ENCODE measurements at regions not wholly inside any gene's neighbourhood (a gene's known extent, or its start where the extent isn't known, plus 50 kb on each side); places are given as distances from the start of the nearest gene placed in this dataset.

GRCh38 chr1:198889749-198890148 is 250.9 kb downstream of the PTPRC start:
- Mint-ChIP-seq H3K27me3 (ENCODE audit: insufficient read depth, unreplicated experiment) (no peaks in the 10 kb centered on the region), H3K4me1 (ENCODE audit: low read depth, unreplicated experiment) (peaks cover 18% of the 10 kb centered on the region), H3K27ac (ENCODE audit: unreplicated experiment) (no peak overlapping the region), H3K4me3 (ENCODE audit: unreplicated experiment) (no peak overlapping the region), H3K9me3 (ENCODE audit: unreplicated experiment) (no peaks in the 10 kb centered on the region), H3K36me3 (ENCODE audit: insufficient read depth, unreplicated experiment) (peaks cover 6% of the 10 kb centered on the region)
- intact Hi-C loops (cut with micrococcal nuclease; ENCODE audit: unreplicated experiment): loop anchor here (10.0 kb wide), 1 partner anchor 225 kb away; no protein-coding TSS in a partner anchor
- no peak for TF ChIP-seq CTCF (IDR thresholded peaks at IDR 0.05; ENCODE audit: insufficient read depth in 1 of 2, low read depth in 1 of 2, low read length in 1 of 2, severe bottlenecking in 1 of 2, unreplicated experiment in 1 of 2)
- no peaks in the 10 kb centered on the region for H3K36me3 ChIP-seq (ENCODE audit: control insufficient read depth, insufficient read depth, low read length)
- H3K27me3 ChIP-seq (replicated peaks; ENCODE audit: control insufficient read depth, insufficient read depth, low read length): no peaks in the 10 kb centered on the region
- ChIA-PET CTCF (no interaction called here), POLR2A (no interaction called here)
- BruUV-seq (replicated peaks): no TSS peak
- DNase-seq: no peak
- H3K4me3 ChIP-seq (ENCODE audit: low read depth, low read length): no peak overlapping the region
- H3K9me3 ChIP-seq: no peaks in the 10 kb centered on the region
- H3K4me1 ChIP-seq: peaks cover 4% of the 10 kb centered on the region; the same call in 1 of the 2 replicates

GRCh38 chr1:198890214-198890930 is 251.5 kb downstream of the PTPRC start:
- BruUV-seq (replicated peaks): no TSS peak
- Mint-ChIP-seq H3K4me3 (ENCODE audit: unreplicated experiment) (no peak overlapping the region), H3K27me3 (ENCODE audit: insufficient read depth, unreplicated experiment) (no peaks in the 10 kb centered on the region), H3K9me3 (ENCODE audit: unreplicated experiment) (no peaks in the 10 kb centered on the region), H3K36me3 (ENCODE audit: insufficient read depth, unreplicated experiment) (peaks cover 6% of the 10 kb centered on the region), H3K4me1 (ENCODE audit: low read depth, unreplicated experiment) (peaks cover 14% of the 10 kb centered on the region), H3K27ac (ENCODE audit: unreplicated experiment) (no peak overlapping the region)
- H3K36me3 ChIP-seq (ENCODE audit: control insufficient read depth, insufficient read depth, low read length): no peaks in the 10 kb centered on the region
- POLR2A ChIA-PET: no interaction called here
- H3K9me3 ChIP-seq: no peaks in the 10 kb centered on the region
- no peak overlapping the region for H3K4me3 ChIP-seq (ENCODE audit: low read depth, low read length)
- intact Hi-C loops (cut with micrococcal nuclease; ENCODE audit: unreplicated experiment): no loop called here
- H3K4me1 ChIP-seq: peaks cover 4% of the 10 kb centered on the region; the same call in 1 of the 2 replicates
- no peak for DNase-seq
- no peaks in the 10 kb centered on the region for H3K27me3 ChIP-seq (replicated peaks; ENCODE audit: control insufficient read depth, insufficient read depth, low read length)
- TF ChIP-seq CTCF (IDR thresholded peaks at IDR 0.05; ENCODE audit: insufficient read depth in 1 of 2, low read depth in 1 of 2, low read length in 1 of 2, severe bottlenecking in 1 of 2, unreplicated experiment in 1 of 2): no peak
- CTCF ChIA-PET: no interaction called here

- no peak for DNase-seq
- no peaks in the 10 kb centered on the region for H3K9me3 Mint-ChIP-seq (ENCODE audit: unreplicated experiment)
- peaks cover 4% of the 10 kb centered on the region; the same call in 1 of the 2 replicates for H3K4me1 ChIP-seq
- POLR2A ChIA-PET: no interaction called here
- no peak overlapping the region for H3K4me3 ChIP-seq (ENCODE audit: low read depth, low read length)
- H3K4me3 Mint-ChIP-seq (ENCODE audit: unreplicated experiment): no peak overlapping the region
- H3K27me3 ChIP-seq (replicated peaks; ENCODE audit: control insufficient read depth, insufficient read depth, low read length): no peaks in the 10 kb centered on the region
- CTCF ChIA-PET: no interaction called here
- H3K9me3 ChIP-seq: no peaks in the 10 kb centered on the region
- TF ChIP-seq CTCF (IDR thresholded peaks at IDR 0.05; ENCODE audit: insufficient read depth in 1 of 2, low read depth in 1 of 2, low read length in 1 of 2, severe bottlenecking in 1 of 2, unreplicated experiment in 1 of 2): no peak
- H3K27me3 Mint-ChIP-seq (ENCODE audit: insufficient read depth, unreplicated experiment): no peaks in the 10 kb centered on the region
- peaks cover 6% of the 10 kb centered on the region for H3K36me3 Mint-ChIP-seq (ENCODE audit: insufficient read depth, unreplicated experiment)
- no TSS peak for BruUV-seq (replicated peaks)
- H3K27ac Mint-ChIP-seq (ENCODE audit: unreplicated experiment): no peak overlapping the region
- peaks cover 12% of the 10 kb centered on the region for H3K4me1 Mint-ChIP-seq (ENCODE audit: low read depth, unreplicated experiment)
- H3K36me3 ChIP-seq (ENCODE audit: control insufficient read depth, insufficient read depth, low read length): no peaks in the 10 kb centered on the region
- intact Hi-C loops (cut with micrococcal nuclease; ENCODE audit: unreplicated experiment): no loop called here
Measured at GRCh38 chr1:198892065-198892464, 253.2 kb downstream of the PTPRC start.

All from Caco-2 (cell line).